Smooth muscle cell (in vitro differentiated cells): ENCODE measurements at regions not wholly inside any gene's neighbourhood (a gene's known extent, or its start where the extent isn't known, plus 50 kb on each side); places are given as distances from the start of the nearest gene placed in this dataset.

Source experiments
- DNase-seq: peaks from one replicate; lab custom pipeline; 2025; ENCODE audit not compliant: unreplicated experiment; lab: John Stamatoyannopoulos, UW
- H2AFZ ChIP-seq: fragments of 200-600 bp; sonication (generic); 2 replicates; pipeline ENCODE4 v1.6.0; 2016; ENCODE audit warnings: antibody characterized with exemption, low read depth, mild to moderate bottlenecking
- H3F3A ChIP-seq: fragments of 200-600 bp; sonication (generic); 2 replicates; pipeline ENCODE4 v1.6.0; 2017; ENCODE audit warnings: antibody characterized with exemption, low read depth
- H3K27ac ChIP-seq: fragments of 200-600 bp; sonication (generic); 2 replicates; pipeline ENCODE4 v1.5.1; 2016; ENCODE audit warnings: low read depth, mild to moderate bottlenecking
- H3K27me3 ChIP-seq: fragments of 200-600 bp; sonication (generic); 2 replicates; pipeline ENCODE4 v1.6.1; 2016; ENCODE audit warnings: low read depth, mild to moderate bottlenecking
- H3K36me3 ChIP-seq: fragments of 200-600 bp; sonication (generic); 2 replicates; pipeline ENCODE4 v1.5.1; 2016; ENCODE audit warnings: low read depth
- H3K4me1 ChIP-seq: fragments of 200-600 bp; sonication (generic); 2 replicates; pipeline ENCODE4 v1.5.1; 2016; ENCODE audit warnings: low read depth
- H3K4me2 ChIP-seq: fragments of 200-600 bp; sonication (generic); 2 replicates; pipeline ENCODE4 v1.6.0; 2016; ENCODE audit warnings: mild to moderate bottlenecking
- H3K4me3 ChIP-seq: fragments of 200-600 bp; sonication (generic); 2 replicates; pipeline ENCODE4 v1.5.1; 2016; ENCODE audit warnings: mild to moderate bottlenecking
- H3K79me2 ChIP-seq: fragments of 200-600 bp; sonication (generic); 2 replicates; pipeline ENCODE4 v1.6.0; 2016; ENCODE audit warnings: low read depth, mild to moderate bottlenecking
- H3K9ac ChIP-seq: fragments of 200-600 bp; sonication (generic); 2 replicates; pipeline ENCODE4 v1.6.0; 2016; ENCODE audit warnings: low read depth
- H3K9me3 ChIP-seq: fragments of 200-600 bp; sonication (generic); replicated peaks from 2 replicates; pipeline ENCODE4 v1.5.1; 2016; ENCODE audit warnings: low read depth
- H4K20me1 ChIP-seq: fragments of 200-600 bp; sonication (generic); 2 replicates; pipeline ENCODE4 v1.6.0; 2016; ENCODE audit warnings: low read depth
- WGBS: methylation state at CpG from one replicate; pipeline ENCODE4 v1.1.7; 2016; ENCODE audit warnings: low lambda C conversion rate; 5-methylcytosine and 5-hydroxymethylcytosine counted together
- TF ChIP-seq, protein P1 (sequence below): fragments of 200-600 bp; sonication (generic); IDR thresholded peaks from 2 replicates; pipeline ENCODE4 v1.5.1; 2017; ENCODE audit warnings: borderline replicate concordance, mild to moderate bottlenecking, antibody characterized with exemption; ENCODE audit not compliant: insufficient read depth, poor library complexity, severe bottlenecking

DNA sequence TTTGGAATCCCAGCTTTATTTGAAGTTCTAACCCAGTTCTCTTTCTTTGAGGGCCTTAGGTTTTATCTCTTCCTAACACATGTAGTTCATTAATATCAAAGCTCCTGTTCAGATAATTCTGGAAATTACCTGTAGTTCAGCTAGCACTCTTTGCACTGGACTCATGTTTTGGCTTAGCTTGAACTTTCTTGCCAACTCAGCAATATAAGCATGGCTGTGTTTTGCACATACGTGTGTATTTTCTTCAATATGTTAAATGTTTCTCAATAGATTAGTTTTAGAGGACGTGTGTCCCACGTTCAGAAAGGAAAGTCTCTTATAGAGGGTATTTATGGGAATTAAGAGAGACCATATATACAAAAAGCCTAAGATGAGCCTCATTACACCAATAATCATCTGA is 271.8 kb upstream of the USP25 start:
- H3K27me3 ChIP-seq, result no peaks in the 10 kb centered on the region
- no peak overlapping the region for H3K4me2 ChIP-seq
- 91% methylated on average over 3 of the region's 3 CpGs for WGBS
- H3K4me1 ChIP-seq, result no peaks in the 10 kb centered on the region
- H3K9ac ChIP-seq, result no peak overlapping the region
- H3F3A ChIP-seq, result no peaks in the 10 kb centered on the region
- H3K9me3 ChIP-seq, result no peaks in the 10 kb centered on the region
- H3K79me2 ChIP-seq, result no peaks in the 10 kb centered on the region
- H2AFZ ChIP-seq, result no peak overlapping the region
- TF ChIP-seq, protein P1, sequence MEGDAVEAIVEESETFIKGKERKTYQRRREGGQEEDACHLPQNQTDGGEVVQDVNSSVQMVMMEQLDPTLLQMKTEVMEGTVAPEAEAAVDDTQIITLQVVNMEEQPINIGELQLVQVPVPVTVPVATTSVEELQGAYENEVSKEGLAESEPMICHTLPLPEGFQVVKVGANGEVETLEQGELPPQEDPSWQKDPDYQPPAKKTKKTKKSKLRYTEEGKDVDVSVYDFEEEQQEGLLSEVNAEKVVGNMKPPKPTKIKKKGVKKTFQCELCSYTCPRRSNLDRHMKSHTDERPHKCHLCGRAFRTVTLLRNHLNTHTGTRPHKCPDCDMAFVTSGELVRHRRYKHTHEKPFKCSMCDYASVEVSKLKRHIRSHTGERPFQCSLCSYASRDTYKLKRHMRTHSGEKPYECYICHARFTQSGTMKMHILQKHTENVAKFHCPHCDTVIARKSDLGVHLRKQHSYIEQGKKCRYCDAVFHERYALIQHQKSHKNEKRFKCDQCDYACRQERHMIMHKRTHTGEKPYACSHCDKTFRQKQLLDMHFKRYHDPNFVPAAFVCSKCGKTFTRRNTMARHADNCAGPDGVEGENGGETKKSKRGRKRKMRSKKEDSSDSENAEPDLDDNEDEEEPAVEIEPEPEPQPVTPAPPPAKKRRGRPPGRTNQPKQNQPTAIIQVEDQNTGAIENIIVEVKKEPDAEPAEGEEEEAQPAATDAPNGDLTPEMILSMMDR, result no peak
- H3K27ac ChIP-seq, result no peak overlapping the region
- no peak for DNase-seq
- H3K36me3 ChIP-seq, result no peaks in the 10 kb centered on the region
- H3K4me3 ChIP-seq, result no peak overlapping the region
- H4K20me1 ChIP-seq, result no peaks in the 10 kb centered on the region

DNA sequence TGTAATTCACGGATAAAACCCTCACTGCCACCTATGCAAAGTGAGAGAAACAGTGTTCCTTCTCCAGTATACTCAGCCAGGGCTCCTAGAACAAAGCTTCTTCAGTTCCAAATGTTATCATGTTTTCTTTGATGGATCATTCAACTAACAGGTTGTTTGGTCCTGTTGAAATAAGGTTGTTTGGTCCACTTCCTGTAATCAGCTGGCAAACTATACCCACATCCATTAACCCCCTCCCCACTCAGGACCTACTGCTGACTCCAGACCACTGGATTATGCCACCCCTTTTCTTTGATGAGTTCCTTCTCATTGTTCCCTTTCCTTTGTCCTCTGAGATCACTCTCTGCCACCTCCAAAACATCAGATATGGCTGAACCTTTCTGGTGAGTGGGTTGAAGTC is 267.7 kb upstream of the USP25 start:
- Histone ChIP-seq H3K4me3 (no peak overlapping the region), H3K9me3 (no peaks in the 10 kb centered on the region), H3F3A (no peaks in the 10 kb centered on the region), H3K36me3 (no peaks in the 10 kb centered on the region), H2AFZ (no peak overlapping the region), H3K79me2 (no peaks in the 10 kb centered on the region), H3K4me2 (no peak overlapping the region), H3K27ac (no peak overlapping the region), H3K9ac (no peak overlapping the region), H3K27me3 (no peaks in the 10 kb centered on the region), H3K4me1 (no peaks in the 10 kb centered on the region), H4K20me1 (no peaks in the 10 kb centered on the region)
- 68% methylated on average over 1 of the region's 1 CpG for WGBS
- TF ChIP-seq, protein P1, result no peak
- DNase-seq, result no peak

DNA sequence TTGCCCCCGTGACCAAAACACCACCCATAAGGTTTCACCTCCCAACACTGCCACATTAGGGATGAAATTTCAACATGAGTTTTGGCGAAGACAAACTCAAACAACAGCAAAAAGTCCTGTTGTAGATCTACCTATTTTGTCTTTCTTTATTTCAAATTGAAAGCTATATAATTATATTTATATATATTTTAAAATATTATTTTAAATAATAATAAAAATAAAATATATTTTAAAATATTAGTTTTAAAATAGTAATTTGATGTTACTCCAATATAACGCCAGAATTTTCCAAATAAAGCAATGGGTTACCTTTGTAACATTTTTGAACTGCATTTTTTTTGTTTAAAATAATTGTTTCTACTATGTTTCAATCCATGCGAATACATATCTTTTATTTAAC is 263.5 kb upstream of the USP25 start:
- no peak for DNase-seq
- 96% methylated on average over 4 of the region's 4 CpGs for WGBS
- no peak overlapping the region for H3K9ac ChIP-seq

DNA sequence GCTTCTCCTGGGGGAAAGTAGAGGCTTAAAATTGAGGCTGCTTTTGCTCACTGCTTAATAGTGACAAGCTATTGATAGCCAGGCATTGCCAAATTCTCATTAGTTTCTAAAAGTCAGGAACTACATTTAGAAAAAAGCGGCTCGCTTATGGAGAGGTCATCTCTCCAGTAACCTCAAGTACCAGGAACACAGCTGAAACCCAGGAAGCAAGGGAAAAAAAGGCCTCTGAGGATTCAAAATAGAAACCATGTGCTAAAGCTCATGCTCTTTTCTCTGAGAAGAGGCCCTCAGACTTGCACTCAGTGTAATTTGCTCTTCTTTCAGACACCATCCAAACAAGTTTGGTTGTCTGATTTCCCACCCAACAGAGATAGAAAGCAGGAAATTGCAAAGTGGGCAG is 261.4 kb upstream of the USP25 start:
- no peak for DNase-seq
- no peak overlapping the region for H3K4me2 ChIP-seq
- H3K27ac ChIP-seq, result no peak overlapping the region
- no peak overlapping the region for H3K4me3 ChIP-seq
- no peak overlapping the region for H3K9ac ChIP-seq
- H3K4me1 ChIP-seq, result peaks cover 17% of the 10 kb centered on the region
- no peaks in the 10 kb centered on the region for H3F3A ChIP-seq
- H3K27me3 ChIP-seq, result no peaks in the 10 kb centered on the region
- WGBS, result 82% methylated on average over 2 of the region's 2 CpGs
- no peaks in the 10 kb centered on the region for H4K20me1 ChIP-seq
- H2AFZ ChIP-seq, result peak overlapping the region; percentile 18
- H3K79me2 ChIP-seq, result no peaks in the 10 kb centered on the region
- H3K9me3 ChIP-seq, result no peaks in the 10 kb centered on the region
- no peaks in the 10 kb centered on the region for H3K36me3 ChIP-seq
- TF ChIP-seq, protein P1, result no peak

More for the DNA sequence above, 263.5 kb upstream of the USP25 start:
- Histone ChIP-seq H3K79me2 (no peaks in the 10 kb centered on the region), H3K36me3 (no peaks in the 10 kb centered on the region), H3K27ac (no peak overlapping the region), H3K9me3 (no peaks in the 10 kb centered on the region), H2AFZ (no peak overlapping the region), H3K4me1 (peaks cover 17% of the 10 kb centered on the region), H4K20me1 (no peaks in the 10 kb centered on the region), H3F3A (no peaks in the 10 kb centered on the region), H3K4me2 (no peak overlapping the region), H3K27me3 (no peaks in the 10 kb centered on the region), H3K4me3 (no peak overlapping the region)
- TF ChIP-seq, protein P1, result no peak
